ENCODE measurements at regions not wholly inside any gene's neighbourhood (a gene's known extent, or its start where the extent isn't known, plus 50 kb on each side); places are given as distances from the start of the nearest gene placed in this dataset.

GRCh38 chr4:144295286-144295995, 154.9 kb upstream of the GYPA start:
- Histone ChIP-seq H3K4me2 (ENCODE audit: unreplicated experiment) (no peak overlapping the region), H3K4me3 (no peak overlapping the region), H3K9ac (no peak overlapping the region), H3K9me3 (ENCODE audit: low read depth) (no peaks in the 10 kb centered on the region), H3K9me2 (ENCODE audit: insufficient read depth) (no peaks in the 10 kb centered on the region), H3K79me2 (ENCODE audit: insufficient read depth) (no peaks in the 10 kb centered on the region), H2AFZ (no peak overlapping the region), H3K4me1 (ENCODE audit: insufficient read depth) (no peaks in the 10 kb centered on the region), H3F3A (ENCODE audit: insufficient read depth) (no peaks in the 10 kb centered on the region), H3K36me3 (ENCODE audit: low read depth) (no peaks in the 10 kb centered on the region), H3K27me3 (replicated peaks; ENCODE audit: insufficient read depth) (no peaks in the 10 kb centered on the region), H3K27ac (no peak overlapping the region), H4K20me1 (ENCODE audit: insufficient read depth) (no peaks in the 10 kb centered on the region)
- TF ChIP-seq EZH2phosphoT487 (IDR thresholded peaks at IDR 0.05; ENCODE audit: insufficient read depth, low read depth): no peak
- no peak for TF ChIP-seq EZH2 (IDR thresholded peaks at IDR 0.05; ENCODE audit: insufficient read depth, poor library complexity, severe bottlenecking)
- DNase-seq: no peak
- 51 to 60% methylated on average over 8 of the region's 8 CpGs for WGBS, 2 experiments (ENCODE audit: low coverage in 1 of 2, low lambda C conversion rate in 2 of 2, missing lambda C conversion rate in 2 of 2)
- in situ Hi-C loops (cut with MboI): no loop called here

DNA sequence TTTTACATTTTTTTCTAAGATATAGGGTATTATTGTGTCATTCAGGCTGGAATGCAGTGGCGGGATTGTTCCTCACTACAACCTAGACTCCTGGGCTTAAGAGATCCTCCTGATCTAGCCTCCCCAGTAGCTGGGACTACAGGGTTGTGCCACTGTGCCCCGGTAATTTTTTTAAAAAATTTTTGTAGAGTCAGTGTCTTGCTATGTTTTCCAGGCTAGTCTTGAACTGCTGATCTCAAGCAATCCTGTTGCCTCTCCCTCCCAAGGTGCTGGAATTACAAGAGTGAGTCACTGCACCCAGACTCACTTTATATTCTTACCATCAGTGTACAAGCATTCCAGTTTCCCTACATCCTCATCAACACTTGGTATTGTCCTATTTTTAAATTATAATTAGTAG, 156.4 kb upstream of the GYPA start:
- TF ChIP-seq EZH2phosphoT487 (IDR thresholded peaks at IDR 0.05; ENCODE audit: insufficient read depth, low read depth) (no peak), EZH2 (IDR thresholded peaks at IDR 0.05; ENCODE audit: insufficient read depth, poor library complexity, severe bottlenecking) (no peak)
- no peak overlapping the region for H3K4me3 ChIP-seq
- no peak overlapping the region for H3K9ac ChIP-seq
- H3K9me2 ChIP-seq (ENCODE audit: insufficient read depth): no peaks in the 10 kb centered on the region
- no peaks in the 10 kb centered on the region for H3K79me2 ChIP-seq (ENCODE audit: insufficient read depth)
- no peak for DNase-seq
- no peaks in the 10 kb centered on the region for H4K20me1 ChIP-seq (ENCODE audit: insufficient read depth)
- no peaks in the 10 kb centered on the region for H3K27me3 ChIP-seq (replicated peaks; ENCODE audit: insufficient read depth)
- no peak overlapping the region for H3K27ac ChIP-seq
- no peaks in the 10 kb centered on the region for H3K36me3 ChIP-seq (ENCODE audit: low read depth)
- H3K4me1 ChIP-seq (ENCODE audit: insufficient read depth): no peaks in the 10 kb centered on the region
- in situ Hi-C loops (cut with MboI): no loop called here
- no peaks in the 10 kb centered on the region for H3F3A ChIP-seq (ENCODE audit: insufficient read depth)
- no peak overlapping the region for H3K4me2 ChIP-seq (ENCODE audit: unreplicated experiment)
- H2AFZ ChIP-seq: no peak overlapping the region
- no peaks in the 10 kb centered on the region for H3K9me3 ChIP-seq (ENCODE audit: low read depth)
- WGBS, 2 experiments (ENCODE audit: low coverage in 1 of 2, low lambda C conversion rate in 2 of 2, missing lambda C conversion rate in 2 of 2): 47 to 58% methylated on average over 2 of the region's 2 CpGs

DNA sequence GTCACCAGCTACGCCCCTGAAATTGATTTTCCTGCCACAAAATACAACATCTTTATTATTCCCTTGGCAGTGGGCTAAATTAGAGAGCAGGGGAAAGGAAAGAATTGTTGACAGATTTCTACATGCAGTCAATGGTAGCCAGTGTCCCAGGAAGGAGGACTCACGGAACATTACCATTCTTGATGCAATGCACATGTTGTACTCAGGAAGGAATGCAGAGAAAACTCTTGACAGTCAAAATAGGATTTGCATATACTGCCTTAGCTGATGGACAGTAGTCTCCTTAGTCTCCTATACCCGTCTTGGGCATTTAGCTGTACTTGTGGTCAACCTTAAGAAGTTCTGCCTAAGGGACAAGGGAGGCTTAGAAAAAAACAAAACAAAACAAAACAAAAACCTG, 158.0 kb upstream of the GYPA start:
- H3K27me3 ChIP-seq (replicated peaks; ENCODE audit: insufficient read depth): no peaks in the 10 kb centered on the region
- H3K4me1 ChIP-seq (ENCODE audit: insufficient read depth): no peaks in the 10 kb centered on the region
- TF ChIP-seq EZH2phosphoT487 (IDR thresholded peaks at IDR 0.05; ENCODE audit: insufficient read depth, low read depth): no peak
- TF ChIP-seq EZH2 (IDR thresholded peaks at IDR 0.05; ENCODE audit: insufficient read depth, poor library complexity, severe bottlenecking): no peak
- DNase-seq: no peak
- no peaks in the 10 kb centered on the region for H3K79me2 ChIP-seq (ENCODE audit: insufficient read depth)
- no peaks in the 10 kb centered on the region for H3F3A ChIP-seq (ENCODE audit: insufficient read depth)
- H3K27ac ChIP-seq: no peak overlapping the region
- H3K9me2 ChIP-seq (ENCODE audit: insufficient read depth): no peaks in the 10 kb centered on the region
- 7 to 9% methylated on average over 3 of the region's 3 CpGs for WGBS, 2 experiments (ENCODE audit: low coverage in 1 of 2, low lambda C conversion rate in 2 of 2, missing lambda C conversion rate in 2 of 2)
- no peak overlapping the region for H3K9ac ChIP-seq
- H3K4me2 ChIP-seq (ENCODE audit: unreplicated experiment): no peak overlapping the region
- in situ Hi-C loops (cut with MboI): no loop called here
- no peaks in the 10 kb centered on the region for H3K9me3 ChIP-seq (ENCODE audit: low read depth)
- H2AFZ ChIP-seq: no peak overlapping the region
- H3K36me3 ChIP-seq (ENCODE audit: low read depth): no peaks in the 10 kb centered on the region
- no peak overlapping the region for H3K4me3 ChIP-seq
- H4K20me1 ChIP-seq (ENCODE audit: insufficient read depth): no peaks in the 10 kb centered on the region

- Histone ChIP-seq H3K9me2 (ENCODE audit: insufficient read depth) (no peaks in the 10 kb centered on the region), H3K27me3 (replicated peaks; ENCODE audit: insufficient read depth) (no peaks in the 10 kb centered on the region), H3K4me3 (no peak overlapping the region), H2AFZ (no peak overlapping the region), H3K4me1 (ENCODE audit: insufficient read depth) (no peaks in the 10 kb centered on the region), H3K27ac (no peak overlapping the region), H3K79me2 (ENCODE audit: insufficient read depth) (no peaks in the 10 kb centered on the region), H3F3A (ENCODE audit: insufficient read depth) (no peaks in the 10 kb centered on the region), H3K36me3 (ENCODE audit: low read depth) (no peaks in the 10 kb centered on the region), H3K9me3 (ENCODE audit: low read depth) (no peaks in the 10 kb centered on the region), H3K4me2 (ENCODE audit: unreplicated experiment) (no peak overlapping the region), H3K9ac (no peak overlapping the region), H4K20me1 (ENCODE audit: insufficient read depth) (no peaks in the 10 kb centered on the region)
- 30 to 48% methylated on average over 2 of the region's 2 CpGs for WGBS, 2 experiments (ENCODE audit: low coverage in 1 of 2, low lambda C conversion rate in 2 of 2, missing lambda C conversion rate in 2 of 2)
- DNase-seq: no peak
- in situ Hi-C loops (cut with MboI): no loop called here
- no peak for TF ChIP-seq EZH2 (IDR thresholded peaks at IDR 0.05; ENCODE audit: insufficient read depth, poor library complexity, severe bottlenecking)
- TF ChIP-seq EZH2phosphoT487 (IDR thresholded peaks at IDR 0.05; ENCODE audit: insufficient read depth, low read depth): no peak
Measured at GRCh38 chr4:144300616-144301015, 160.1 kb upstream of the GYPA start.
